ENCODE measurements at regions not wholly inside any gene's neighbourhood (a gene's known extent, or its start where the extent isn't known, plus 50 kb on each side); places are given as distances from the start of the nearest gene placed in this dataset.

DNA sequence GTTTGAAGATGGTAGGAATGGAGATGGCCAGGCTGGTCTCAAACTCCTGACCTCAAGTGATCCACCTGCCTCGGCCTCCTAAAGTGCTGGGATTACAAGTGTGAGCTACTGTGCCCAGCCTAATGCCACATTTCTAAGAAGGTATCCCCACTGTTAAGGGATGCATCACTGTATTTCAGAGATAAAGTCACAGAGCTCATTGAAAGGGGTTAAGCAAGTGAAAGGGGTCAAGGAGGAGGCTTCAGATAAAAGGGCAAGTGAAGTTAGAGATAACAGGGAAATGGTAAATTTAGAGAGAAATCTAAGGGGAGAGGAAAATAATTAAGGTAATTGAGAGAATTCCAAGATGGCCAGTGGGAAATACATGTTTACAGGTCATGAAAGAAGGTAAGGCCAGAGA lies 93.0 kb upstream of the SP4 start:
- TF ChIP-seq POLR2A (IDR thresholded peaks at IDR 0.05; ENCODE audit: low read depth, low read length) (no peak), POLR2AphosphoS5 (IDR thresholded peaks at IDR 0.05; ENCODE audit: low read depth, low read length) (no peak), TAF1 (IDR thresholded peaks at IDR 0.05; ENCODE audit: low read depth, low read length) (no peak), SPI1 (IDR thresholded peaks at IDR 0.05; ENCODE audit: low read depth, low read length) (no peak), PAX5 (IDR thresholded peaks at IDR 0.05; ENCODE audit: insufficient read depth, low read length, severe bottlenecking) (no peak)

Measured in GM12891 (cell line).